22Rv1 (cell line): ENCODE measurements at regions not wholly inside any gene's neighbourhood (a gene's known extent, or its start where the extent isn't known, plus 50 kb on each side); places are given as distances from the start of the nearest gene placed in this dataset.

Experiments
- CTCF ChIP-seq: fragments of 450-650 bp; IDR thresholded peaks from 2 replicates; pipeline ENCODE4 v1.5.1; 2017; ENCODE audit warnings: mild to moderate bottlenecking
- ZFX ChIP-seq: fragments of 450-650 bp; IDR thresholded peaks from 2 replicates; pipeline ENCODE4 v1.6.1; 2017; ENCODE audit warnings: antibody characterized with exemption, borderline replicate concordance

- TF ChIP-seq CTCF = no peak
- no peak for TF ChIP-seq ZFX
Observed at GRCh38 chr2:150791567-150791966, 304.1 kb upstream of the RND3 start.
